ENCODE measurements at regions not wholly inside any gene's neighbourhood (a gene's known extent, or its start where the extent isn't known, plus 50 kb on each side); places are given as distances from the start of the nearest gene placed in this dataset.

GRCh38 chr1:118291661-118292060 is 106.6 kb upstream of the SPAG17 start:
- TF ChIP-seq CTCF (IDR thresholded peaks at IDR 0.05) (no peak), POLR2A (IDR thresholded peaks at IDR 0.05) (no peak)
